Fibroblast of pulmonary artery (primary cell): ENCODE measurements at regions not wholly inside any gene's neighbourhood (a gene's known extent, or its start where the extent isn't known, plus 50 kb on each side); places are given as distances from the start of the nearest gene placed in this dataset.

Experiments used
- DNase-seq: peaks from one replicate; pipeline ENCODE4 v3.0.0-alpha.2; 2010; ENCODE audit warnings: low read depth
- H3K4me3 ChIP-seq: replicated peaks from 2 replicates; pipeline ENCODE4 v1.5.1; 2011; ENCODE audit warnings: low read depth, mild to moderate bottlenecking, control low read depth, low read length, moderate library complexity
- CTCF ChIP-seq: IDR thresholded peaks from 2 replicates; pipeline ENCODE4 v1.5.1; 2011; ENCODE audit warnings: mild to moderate bottlenecking, control low read depth, low read length, inconsistent platforms; ENCODE audit errors: missing control alignments

- H3K4me3 ChIP-seq = no peak overlapping the region
- no peak for DNase-seq
- TF ChIP-seq CTCF = no peak
These were observed 143.5 kb upstream of the EGLN3 start for GRCh38 chr14:34094384-34094783.

- TF ChIP-seq CTCF = no peak
- H3K4me3 ChIP-seq = no peak overlapping the region
- DNase-seq = no peak
These were observed 143.0 kb upstream of the EGLN3 start for GRCh38 chr14:34093883-34094282.

GRCh38 chr14:34090451-34090850 is 139.6 kb upstream of the EGLN3 start:
- TF ChIP-seq CTCF = no peak
- no peak overlapping the region for H3K4me3 ChIP-seq
- DNase-seq = no peak

- no peak overlapping the region for H3K4me3 ChIP-seq
These were observed 138.0 kb upstream of the EGLN3 start for GRCh38 chr14:34088914-34089313.

GRCh38 chr14:34087571-34087970 is 136.7 kb upstream of the EGLN3 start:
- no peak overlapping the region for H3K4me3 ChIP-seq
- TF ChIP-seq CTCF = no peak
- DNase-seq = no peak

More at GRCh38 chr14:34088914-34089313, 138.0 kb upstream of the EGLN3 start:
- TF ChIP-seq CTCF = no peak
- no peak for DNase-seq

- no peak for TF ChIP-seq CTCF
- no peak for DNase-seq
- no peak overlapping the region for H3K4me3 ChIP-seq
These were observed 135.4 kb upstream of the EGLN3 start for GRCh38 chr14:34086223-34086757.

GRCh38 chr14:34085695-34086094 is 134.8 kb upstream of the EGLN3 start:
- H3K4me3 ChIP-seq = no peak overlapping the region
- no peak for TF ChIP-seq CTCF
- no peak for DNase-seq
